ENCODE measurements at regions not wholly inside any gene's neighbourhood (a gene's known extent, or its start where the extent isn't known, plus 50 kb on each side); places are given as distances from the start of the nearest gene placed in this dataset.

- H3K4me1 Mint-ChIP-seq: no peaks in the 10 kb centered on the region
- no peak overlapping the region for H3K4me3 Mint-ChIP-seq
- H3K4me3 ChIP-seq (ENCODE audit: low read length): no peak overlapping the region
These were observed 142.8 kb upstream of the TNPO1 start for GRCh38 chr5:72673623-72674022.

GRCh38 chr5:72673180-72673579 is 143.3 kb upstream of the TNPO1 start:
- TF ChIP-seq CTCF (conservative IDR thresholded peaks at IDR 0.05): no peak
- Mint-ChIP-seq H3K9me3 (peaks cover 15% of the 10 kb centered on the region), H3K4me1 (no peaks in the 10 kb centered on the region), H3K36me3 (ENCODE audit: low read depth) (no peaks in the 10 kb centered on the region), H3K27ac (no peak overlapping the region), H3K27me3 (ENCODE audit: insufficient read depth) (peaks cover 69% of the 10 kb centered on the region), H3K4me3 (no peak overlapping the region)
- Histone ChIP-seq H3K9me3 (ENCODE audit: control insufficient read depth, low read length) (no peaks in the 10 kb centered on the region), H3K27ac (ENCODE audit: low read depth, low read length) (no peak overlapping the region), H3K27me3 (ENCODE audit: control insufficient read depth, insufficient read depth, low read length, poor library complexity, severe bottlenecking) (peaks cover 36% of the 10 kb centered on the region), H3K4me3 (ENCODE audit: low read length) (no peak overlapping the region), H3K36me3 (ENCODE audit: control insufficient read depth, insufficient read depth, low read length) (no peaks in the 10 kb centered on the region), H3K9ac (ENCODE audit: extremely low read depth, low read length, poor library complexity, severe bottlenecking) (no peak overlapping the region), H3K4me1 (ENCODE audit: control insufficient read depth, insufficient read depth, low read length) (no peaks in the 10 kb centered on the region)
- DNase-seq: no peak

More at GRCh38 chr5:72673623-72674022, 142.8 kb upstream of the TNPO1 start:
- Histone ChIP-seq H3K9ac (ENCODE audit: extremely low read depth, low read length, poor library complexity, severe bottlenecking) (no peak overlapping the region), H3K9me3 (ENCODE audit: control insufficient read depth, low read length) (no peaks in the 10 kb centered on the region), H3K4me1 (ENCODE audit: control insufficient read depth, insufficient read depth, low read length) (no peaks in the 10 kb centered on the region), H3K36me3 (ENCODE audit: control insufficient read depth, insufficient read depth, low read length) (no peaks in the 10 kb centered on the region), H3K27ac (ENCODE audit: low read depth, low read length) (no peak overlapping the region), H3K27me3 (ENCODE audit: control insufficient read depth, insufficient read depth, low read length, poor library complexity, severe bottlenecking) (peaks cover 34% of the 10 kb centered on the region)
- no peak for TF ChIP-seq CTCF (conservative IDR thresholded peaks at IDR 0.05)
- DNase-seq: no peak
- Mint-ChIP-seq H3K27me3 (ENCODE audit: insufficient read depth) (peaks cover 65% of the 10 kb centered on the region), H3K36me3 (ENCODE audit: low read depth) (no peaks in the 10 kb centered on the region), H3K27ac (no peak overlapping the region), H3K9me3 (peaks cover 15% of the 10 kb centered on the region)

GRCh38 chr5:72667708-72668107 is 148.8 kb upstream of the TNPO1 start:
- 92 to 100% methylated on average over 1 of the region's 1 CpG for WGBS, 2 experiments (ENCODE audit: insufficient coverage in 1 of 2, insufficient read length in 1 of 2)
- Mint-ChIP-seq H3K4me1 (peaks cover 6% of the 10 kb centered on the region), H3K36me3 (ENCODE audit: low read depth) (no peaks in the 10 kb centered on the region)

More at GRCh38 chr5:72667708-72668107, 148.8 kb upstream of the TNPO1 start:
- Histone ChIP-seq H3K9me3 (ENCODE audit: control insufficient read depth, low read length) (no peaks in the 10 kb centered on the region), H3K27ac (ENCODE audit: low read depth, low read length) (no peak overlapping the region), H3K4me1 (ENCODE audit: control insufficient read depth, insufficient read depth, low read length) (no peaks in the 10 kb centered on the region), H3K4me3 (ENCODE audit: low read length) (no peak overlapping the region), H3K36me3 (ENCODE audit: control insufficient read depth, insufficient read depth, low read length) (no peaks in the 10 kb centered on the region), H3K27me3 (ENCODE audit: control insufficient read depth, insufficient read depth, low read length, poor library complexity, severe bottlenecking) (peaks cover 49% of the 10 kb centered on the region), H3K9ac (ENCODE audit: extremely low read depth, low read length, poor library complexity, severe bottlenecking) (no peak overlapping the region)
- Mint-ChIP-seq H3K27me3 (ENCODE audit: insufficient read depth) (peaks cover 46% of the 10 kb centered on the region), H3K9me3 (no peaks in the 10 kb centered on the region), H3K4me3 (no peak overlapping the region), H3K27ac (no peak overlapping the region)
- DNase-seq: no peak
- TF ChIP-seq CTCF (conservative IDR thresholded peaks at IDR 0.05): no peak
